ENCODE measurements at regions not wholly inside any gene's neighbourhood (a gene's known extent, or its start where the extent isn't known, plus 50 kb on each side); places are given as distances from the start of the nearest gene placed in this dataset.
"Not testable (repeated sequence)": the region's sequence is repeated elsewhere in the genome, so short reads cannot be mapped to it uniquely, and the experiment has no call there.

DNA sequence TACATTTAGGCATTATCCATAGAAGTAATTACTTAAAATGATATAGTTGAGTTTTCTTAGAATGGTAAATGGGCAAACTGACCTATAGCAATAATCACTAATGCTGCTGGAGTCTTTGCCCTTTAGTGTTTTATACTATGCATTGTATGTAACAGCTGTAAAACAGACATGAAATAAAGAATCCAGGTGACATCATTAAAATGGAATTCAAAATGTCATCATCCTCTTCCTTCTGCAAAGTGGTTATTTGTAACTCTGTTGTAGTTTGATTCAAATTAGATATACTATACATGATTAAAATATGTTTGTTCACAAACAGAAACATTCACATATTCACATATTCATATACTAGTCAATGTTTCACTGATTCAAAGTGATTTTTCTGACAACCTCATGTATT is 598.8 kb downstream of the SLC16A7 start:
- DNase-seq (ENCODE audit: low spot score) = no peak

DNA sequence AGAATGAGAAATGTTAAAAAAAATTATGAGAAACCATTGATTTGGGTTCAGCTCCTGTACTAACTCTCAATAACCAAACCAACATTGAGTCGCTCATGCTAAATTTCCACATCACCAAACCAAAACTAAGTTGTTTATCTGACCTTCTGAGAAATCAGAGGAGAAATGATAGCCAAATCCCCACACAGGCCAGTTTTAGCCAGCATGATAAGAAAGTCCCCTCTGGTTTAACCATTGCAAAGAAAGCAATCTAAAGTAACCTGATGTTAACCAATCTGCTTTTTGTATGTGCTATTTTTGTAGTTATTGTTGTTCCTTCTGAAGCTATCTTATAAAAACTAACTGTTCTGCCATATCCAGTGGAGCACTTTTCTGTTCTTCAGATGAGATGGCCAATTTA is 599.7 kb downstream of the SLC16A7 start:
- DNase-seq (ENCODE audit: low spot score) = no peak

DNA sequence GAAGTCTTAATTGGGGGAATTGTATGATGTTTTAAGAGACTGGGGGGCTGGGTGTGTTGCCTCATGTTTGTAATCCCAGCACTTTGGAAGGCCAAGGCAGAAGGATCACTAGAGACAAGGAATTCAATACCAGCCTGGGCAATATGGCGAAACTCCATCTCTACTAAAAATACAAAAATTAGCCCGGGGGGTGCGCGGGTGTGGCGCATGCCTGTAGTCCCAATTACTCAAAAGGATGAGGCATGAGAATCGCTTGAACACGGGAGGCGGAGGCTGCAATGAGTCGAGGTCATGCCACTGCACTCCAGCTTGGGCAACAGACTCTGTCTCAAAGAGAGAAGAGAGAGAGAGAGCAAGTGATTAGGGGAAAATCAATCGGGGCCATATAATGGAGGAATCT is 600.5 kb downstream of the SLC16A7 start:
- no peak for DNase-seq (ENCODE audit: low spot score)

DNA sequence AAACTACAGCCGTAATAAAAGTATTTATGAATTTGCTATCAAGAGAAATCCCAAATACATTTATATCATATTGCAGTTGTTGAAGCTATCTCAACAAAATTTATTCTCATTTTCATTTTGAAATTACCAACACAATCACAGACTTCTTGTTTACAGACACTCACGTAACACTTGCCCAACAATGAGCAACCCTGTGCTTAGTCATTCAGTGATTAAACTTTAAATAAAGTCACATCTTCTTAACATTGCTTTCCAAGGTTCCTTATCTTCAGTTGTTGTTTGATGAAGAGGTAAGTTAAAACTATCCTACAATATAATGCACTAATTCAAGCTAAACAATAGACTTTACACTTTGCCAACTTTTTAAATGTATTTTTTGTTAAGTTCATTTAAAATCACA is 601.8 kb downstream of the SLC16A7 start:
- DNase-seq (ENCODE audit: low spot score) = no peak

DNA sequence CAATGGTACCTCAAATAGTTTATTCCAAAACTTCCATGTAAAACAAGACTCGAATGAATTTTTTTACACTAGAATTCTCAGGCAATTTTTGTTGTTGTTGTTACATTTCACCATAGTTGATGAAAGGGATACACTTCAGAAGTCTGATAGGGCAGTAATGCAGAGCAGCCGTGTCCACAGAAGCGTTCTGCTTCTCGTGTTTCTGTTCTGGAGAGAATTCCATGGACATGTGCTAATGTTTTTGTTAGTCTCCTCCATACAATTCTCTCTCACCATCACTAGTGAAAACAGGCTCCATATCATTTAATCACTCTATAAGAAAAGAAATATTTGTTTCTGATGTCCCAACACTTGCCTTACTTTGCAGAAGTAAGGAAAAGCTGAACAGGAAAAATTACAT is 606.1 kb downstream of the SLC16A7 start:
- DNase-seq (ENCODE audit: low spot score) = no peak

DNA sequence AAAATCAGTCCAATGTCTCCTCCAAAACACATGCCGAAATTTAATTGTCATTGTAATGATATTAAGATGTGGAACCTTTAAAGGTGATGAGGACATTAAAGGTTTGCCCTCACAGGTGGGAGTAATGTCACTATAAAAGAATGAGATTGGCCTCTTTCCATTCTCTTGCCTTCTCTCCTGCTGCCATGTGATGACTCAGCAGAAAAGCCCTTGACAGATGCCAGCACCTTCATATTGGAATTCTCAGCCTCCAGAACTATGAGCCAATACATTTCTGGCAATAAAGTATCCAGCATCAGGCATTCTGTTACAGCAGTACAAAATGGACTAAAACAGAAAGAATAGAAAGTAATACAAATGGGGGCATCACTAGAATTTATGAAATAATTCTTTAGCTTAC is 609.7 kb downstream of the SLC16A7 start:
- no peak for DNase-seq (ENCODE audit: low spot score)

DNA sequence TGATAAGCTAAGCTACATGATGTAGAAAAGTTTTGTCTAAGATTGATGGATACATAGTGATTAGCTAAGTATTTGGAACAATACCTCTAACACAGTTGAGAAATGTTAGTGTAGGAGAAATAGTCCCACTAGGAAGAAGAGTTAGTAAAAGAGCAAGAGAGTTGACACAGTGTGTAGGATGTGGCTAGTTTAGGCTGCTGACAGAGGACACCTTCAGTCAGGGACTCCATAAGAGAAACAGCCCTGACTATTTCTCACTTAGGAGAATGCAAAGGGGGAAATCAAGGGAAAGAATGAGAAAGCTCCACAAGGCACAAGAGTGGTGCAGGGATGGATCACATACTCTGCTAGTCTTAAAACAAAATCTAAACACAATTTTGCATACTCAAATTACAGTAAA is 613.7 kb downstream of the SLC16A7 start:
- DNase-seq (ENCODE audit: low spot score) = no peak

DNA sequence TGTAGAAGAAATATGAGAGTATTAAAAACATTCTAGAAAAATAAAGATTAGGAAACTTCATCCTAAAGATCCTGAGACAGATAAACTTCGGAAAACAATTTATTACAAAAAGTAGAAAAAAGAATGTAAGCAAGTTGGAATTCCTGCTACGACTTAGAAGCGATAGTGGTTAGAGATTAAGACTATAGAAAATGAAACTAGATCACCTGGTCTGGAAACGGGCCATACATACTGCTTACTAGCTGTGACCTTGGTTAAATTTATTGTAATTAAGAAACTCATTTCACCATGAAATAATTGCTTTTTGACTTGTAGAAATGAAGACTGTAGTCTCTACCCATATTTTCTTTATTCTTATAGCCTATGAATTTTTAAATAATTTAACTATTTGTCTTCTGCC is 614.1 kb downstream of the SLC16A7 start:
- DNase-seq (ENCODE audit: low spot score) = no peak

DNA sequence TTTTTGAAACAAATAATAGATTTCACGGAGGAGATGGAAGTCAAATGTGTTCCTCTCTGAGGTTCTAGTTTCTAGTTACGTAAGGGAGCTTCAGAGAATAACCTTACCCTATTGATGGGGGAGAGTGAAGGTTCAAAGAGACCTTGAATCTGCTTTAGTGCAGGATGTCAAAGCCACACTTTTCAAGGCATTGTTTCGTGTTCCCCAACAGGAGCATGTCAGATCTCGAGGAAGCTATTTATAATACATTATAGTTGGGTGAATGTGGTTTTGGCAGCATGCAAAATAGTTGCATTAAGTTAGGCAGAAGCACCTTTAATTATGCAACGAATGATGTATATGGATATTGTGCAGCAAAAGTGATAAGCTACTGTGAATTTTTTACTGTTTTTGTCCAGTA is 614.9 kb downstream of the SLC16A7 start:
- DNase-seq (ENCODE audit: low spot score) = no peak

DNA sequence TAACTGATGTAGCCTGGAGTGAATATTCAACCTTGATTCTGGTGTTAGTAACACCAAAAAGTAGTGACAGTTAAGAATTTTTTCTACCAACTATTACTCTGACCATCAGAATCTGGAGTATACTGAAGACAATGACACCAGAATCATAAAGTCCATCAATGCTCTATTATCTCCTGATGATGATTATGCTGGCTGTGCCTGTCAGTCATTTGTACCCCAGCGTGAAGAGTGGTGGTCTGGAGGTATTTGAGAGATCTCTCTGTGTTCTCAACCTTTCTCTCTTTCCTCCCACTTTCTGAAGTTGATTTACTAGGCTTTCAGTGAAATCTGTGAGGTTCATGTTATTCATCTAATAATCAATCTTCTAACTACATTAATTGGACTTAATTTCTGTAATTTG is 615.4 kb downstream of the SLC16A7 start:
- no peak for DNase-seq (ENCODE audit: low spot score)

DNA sequence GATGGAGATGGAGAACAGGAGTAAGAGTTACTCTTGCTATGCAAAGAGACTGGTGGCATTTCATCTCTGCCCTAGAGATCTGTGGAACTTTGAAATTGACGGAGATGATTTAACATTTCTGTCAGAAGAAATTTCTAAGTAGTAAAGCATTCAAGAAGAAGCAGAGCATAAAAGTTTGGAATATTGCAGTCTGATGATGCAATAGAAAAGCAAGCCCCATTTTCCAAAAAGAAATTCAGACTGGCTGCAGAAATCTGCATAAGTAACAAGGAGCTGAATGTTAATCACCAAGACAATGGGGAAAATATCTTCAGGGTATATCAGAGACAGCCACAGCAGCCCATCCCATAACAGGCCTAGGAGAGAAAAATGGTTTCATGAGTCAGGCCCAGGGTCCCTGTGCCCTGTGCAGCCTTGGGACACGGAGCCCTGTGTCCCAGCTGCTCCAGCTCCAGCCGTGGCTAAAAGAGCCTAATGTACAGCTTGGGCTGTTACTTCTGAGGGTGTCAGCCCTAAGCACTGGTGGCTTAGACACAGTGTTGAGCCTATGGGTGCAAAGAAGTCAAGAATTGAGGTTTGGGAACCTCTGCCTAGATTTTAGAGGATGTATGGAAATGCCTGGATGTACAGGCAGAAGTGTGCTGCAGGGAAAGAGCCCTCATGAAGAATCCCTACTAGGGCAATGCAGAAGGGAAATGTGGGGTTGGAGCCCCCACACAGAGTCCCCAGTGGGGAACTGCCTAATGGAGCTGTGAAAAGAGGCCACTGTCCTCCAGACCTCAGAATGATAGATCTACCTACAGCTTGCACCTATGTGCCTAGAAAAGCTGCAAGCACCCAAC is 616.6 kb downstream of the SLC16A7 start:
- DNase-seq (ENCODE audit: low spot score) = no peak

DNA sequence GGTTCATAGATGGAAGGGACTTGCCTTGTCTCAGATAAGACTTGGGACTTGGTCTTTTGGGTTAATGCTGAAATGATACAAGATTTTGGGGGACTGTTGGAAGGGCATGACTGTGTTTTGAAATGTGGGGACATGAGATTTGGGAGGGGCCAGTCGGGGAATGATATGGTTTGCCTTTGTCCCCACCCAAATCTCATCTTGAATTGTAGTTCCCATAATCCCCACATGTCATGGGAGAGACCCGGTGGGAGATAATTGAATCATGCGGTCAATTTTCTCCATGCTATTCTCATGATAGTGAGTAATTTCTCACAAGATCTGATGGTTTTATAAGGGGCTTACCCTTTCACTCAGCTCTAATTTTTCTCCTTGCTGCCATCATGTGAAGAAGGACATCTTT is 617.4 kb downstream of the SLC16A7 start:
- DNase-seq (ENCODE audit: low spot score) = not testable (repeated sequence)

DNA sequence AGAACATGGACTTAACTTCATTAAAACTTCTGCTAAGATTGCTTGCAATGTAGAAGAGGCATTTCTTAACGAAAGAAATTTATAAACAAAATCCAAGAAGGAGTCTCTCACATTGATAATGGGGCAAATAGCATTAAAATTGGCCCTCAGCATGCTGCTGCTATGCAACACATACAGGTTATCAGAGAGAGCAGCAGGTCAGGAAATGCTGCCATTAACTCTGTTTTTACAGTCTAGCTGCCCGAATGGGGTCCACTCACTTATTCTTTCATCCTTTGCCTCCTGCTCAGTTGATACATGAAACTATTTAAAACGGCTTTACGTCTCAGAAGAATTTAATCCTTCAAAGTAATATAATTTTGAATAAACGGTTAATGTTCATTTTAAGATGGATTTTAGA is 620.4 kb downstream of the SLC16A7 start:
- DNase-seq (ENCODE audit: low spot score) = no peak

DNA sequence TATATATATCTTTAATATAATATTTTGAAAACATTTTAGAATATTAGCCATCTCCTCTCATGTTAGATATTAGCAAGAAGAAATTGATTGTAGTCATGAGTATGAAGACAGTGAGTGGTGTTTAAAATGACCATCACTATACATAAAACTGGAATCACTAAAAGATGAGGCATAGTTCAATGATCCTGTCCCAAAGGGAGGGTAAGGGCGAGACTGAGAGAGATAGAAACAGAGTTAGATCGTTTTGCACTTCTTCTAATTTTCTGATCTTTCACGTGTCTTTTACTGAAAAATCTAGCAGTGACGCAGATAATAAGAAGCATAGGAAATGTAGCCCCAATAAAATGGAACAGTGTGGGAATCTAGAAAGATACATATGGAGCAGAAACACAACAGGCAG is 627.4 kb downstream of the SLC16A7 start:
- DNase-seq (ENCODE audit: low spot score) = no peak

DNA sequence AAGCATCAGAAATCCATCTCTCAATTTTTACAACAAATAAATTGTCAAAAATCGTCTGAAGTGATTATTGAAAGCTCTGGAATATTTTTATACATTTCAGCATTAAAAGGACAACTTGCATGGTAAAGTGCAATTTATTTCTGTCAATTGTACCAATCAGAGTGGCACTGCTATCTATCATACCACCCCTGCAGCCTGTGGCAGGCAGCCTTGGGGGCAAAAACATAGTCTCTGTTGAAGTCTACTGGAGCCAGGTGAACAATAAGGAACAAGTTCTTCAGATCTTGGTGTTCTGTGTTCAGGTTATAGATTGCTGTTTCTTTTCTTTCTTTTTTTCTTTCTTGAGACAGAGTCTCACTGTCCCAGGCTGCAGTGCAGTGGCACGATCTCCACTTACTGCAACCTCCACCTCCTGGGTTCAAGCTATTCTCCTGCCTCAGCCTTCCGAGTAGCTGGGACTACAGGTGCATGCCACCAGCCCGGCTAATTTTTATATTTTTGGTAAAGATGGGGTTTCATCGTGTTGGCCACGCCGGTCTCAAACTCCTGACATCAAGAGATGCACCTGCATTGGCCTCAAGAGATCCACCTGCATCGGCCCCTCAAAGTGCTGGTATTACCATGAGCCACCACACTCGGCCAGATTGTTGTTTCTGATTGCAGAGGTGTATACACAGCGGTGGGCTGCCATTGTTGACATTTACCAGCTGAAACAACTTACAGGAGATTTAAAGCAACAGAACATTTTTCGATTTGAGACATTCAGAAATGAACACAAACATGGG is 629.6 kb downstream of the SLC16A7 start:
- DNase-seq (ENCODE audit: low spot score) = no peak

DNA sequence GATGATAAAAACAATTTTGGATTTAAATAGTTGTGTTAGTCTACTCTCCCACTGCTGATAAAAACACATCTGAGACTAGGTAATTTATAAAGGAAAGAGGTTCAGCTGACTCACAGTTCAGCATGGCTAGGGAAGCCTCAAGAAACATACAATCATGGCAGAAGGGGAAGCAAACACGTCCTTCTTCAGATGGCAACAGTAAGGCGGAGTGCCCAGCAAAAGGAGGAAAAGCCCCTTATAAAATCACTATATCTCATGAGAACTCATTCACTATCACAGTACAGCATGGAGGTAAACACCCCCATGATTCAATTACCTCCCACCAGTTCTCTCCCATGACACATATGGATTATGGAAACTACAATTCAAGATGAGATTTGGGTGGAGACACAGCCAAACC is 632.1 kb downstream of the SLC16A7 start:
- no peak for DNase-seq (ENCODE audit: low spot score)

DNA sequence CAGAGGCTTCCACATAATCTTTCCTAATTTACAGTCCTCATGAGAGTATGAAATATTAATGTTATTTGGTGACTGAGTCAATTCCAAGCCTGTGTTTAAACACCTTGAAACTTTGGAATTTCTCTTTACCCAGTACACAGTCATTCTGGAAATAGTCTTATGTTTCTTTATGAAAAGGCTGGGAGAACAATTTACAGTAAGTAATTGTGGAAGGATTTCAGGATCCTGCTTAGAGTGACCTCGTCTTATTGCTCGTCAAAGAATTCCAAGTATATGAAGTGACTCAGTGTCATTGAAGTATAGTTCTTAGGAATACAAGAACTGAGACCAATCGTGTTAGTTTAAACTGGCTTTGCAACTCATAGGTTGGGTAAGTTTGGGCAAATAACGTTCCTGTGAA is 634.2 kb downstream of the SLC16A7 start:
- no peak for DNase-seq (ENCODE audit: low spot score)

DNA sequence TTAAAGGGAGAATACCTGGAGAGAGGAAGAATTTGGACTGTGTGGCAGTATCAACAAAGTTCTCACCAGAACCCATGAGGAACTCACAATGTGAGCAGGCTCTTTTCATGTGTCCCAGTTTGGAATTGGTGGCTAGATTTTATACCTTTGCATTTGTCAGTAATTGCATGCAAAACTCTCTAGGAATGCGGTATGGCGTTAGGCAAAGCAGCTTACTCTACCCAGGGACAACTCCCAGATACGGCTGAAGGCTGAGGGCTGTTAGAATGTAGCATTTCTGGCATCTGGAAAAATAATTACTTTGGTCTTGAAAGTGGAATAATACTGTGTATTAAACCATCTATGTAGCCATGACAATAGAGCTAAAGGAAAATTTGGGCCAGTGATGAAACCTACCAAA is 635.5 kb downstream of the SLC16A7 start:
- DNase-seq (ENCODE audit: low spot score) = no peak

DNA sequence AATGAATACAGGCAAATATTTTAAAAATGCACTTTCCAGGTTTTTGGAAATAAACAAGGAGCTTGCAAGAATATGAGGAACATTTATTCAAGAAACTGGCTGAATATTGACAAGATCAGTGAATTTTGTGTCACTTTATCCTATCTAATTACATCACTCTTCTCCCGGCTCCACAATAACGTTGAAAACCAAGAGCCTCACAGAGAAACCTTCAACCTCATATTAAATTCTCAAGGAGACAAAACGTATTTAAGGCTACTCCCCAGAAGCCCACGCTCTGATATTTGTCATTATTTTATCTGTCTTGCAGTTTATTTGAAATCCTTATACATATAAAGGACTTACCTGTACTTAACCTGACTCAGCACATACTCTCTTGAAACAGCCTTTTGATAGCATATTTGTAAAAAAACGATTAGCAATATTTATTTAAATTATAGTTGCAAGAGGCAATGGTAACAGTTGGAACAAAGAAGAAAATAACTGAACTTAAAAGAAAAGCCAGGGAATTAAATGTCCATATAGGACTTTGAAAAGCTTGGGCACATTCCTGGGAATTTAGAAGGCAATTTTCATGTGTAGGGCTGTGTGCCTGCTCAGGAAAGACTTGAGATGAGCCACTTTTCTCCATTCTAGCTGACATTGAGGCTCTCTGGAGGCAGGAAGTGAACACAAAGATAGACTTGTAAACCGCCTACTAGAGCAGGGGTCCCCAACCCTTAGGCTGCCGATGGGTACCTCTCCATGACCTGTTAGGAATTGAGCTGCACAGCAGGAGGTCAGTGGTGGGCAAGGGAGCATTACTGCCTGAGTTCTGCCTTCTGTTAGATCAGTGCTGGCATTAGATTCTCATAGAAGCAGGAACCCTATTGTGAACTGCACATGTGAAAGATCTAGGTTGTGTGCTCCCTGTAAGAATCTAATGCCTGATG is 636.4 kb downstream of the SLC16A7 start:
- no peak for DNase-seq (ENCODE audit: low spot score)

DNA sequence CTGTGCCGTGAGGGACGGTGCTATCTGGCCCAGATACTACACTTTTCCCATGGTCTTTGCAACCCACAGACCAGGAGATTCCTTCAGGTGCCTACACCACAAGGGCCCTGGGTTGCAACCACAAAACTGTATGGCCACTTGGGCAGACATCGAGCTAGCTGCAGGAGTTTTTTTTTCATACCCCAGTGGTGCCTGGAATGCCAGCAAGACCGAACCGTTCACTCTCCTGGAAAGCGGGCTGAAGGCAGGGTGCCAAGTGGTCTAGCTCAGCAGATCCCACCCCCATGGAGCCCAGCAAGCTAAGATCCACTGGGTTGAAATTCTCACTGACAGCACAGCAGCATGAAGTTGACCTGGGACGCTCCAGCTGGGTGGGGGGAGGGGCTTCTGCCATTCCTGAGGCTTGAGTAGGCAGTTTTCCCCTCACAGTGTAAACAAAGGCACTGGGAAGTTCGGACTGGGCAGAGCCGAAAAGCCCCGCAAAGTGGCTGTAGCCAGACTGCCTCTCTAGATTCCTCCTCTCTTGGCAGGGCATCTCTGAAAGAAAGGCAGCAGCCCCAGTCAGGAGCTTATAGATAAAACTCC is 638.9 kb downstream of the SLC16A7 start:
- DNase-seq (ENCODE audit: low spot score) = not testable (repeated sequence)

DNA sequence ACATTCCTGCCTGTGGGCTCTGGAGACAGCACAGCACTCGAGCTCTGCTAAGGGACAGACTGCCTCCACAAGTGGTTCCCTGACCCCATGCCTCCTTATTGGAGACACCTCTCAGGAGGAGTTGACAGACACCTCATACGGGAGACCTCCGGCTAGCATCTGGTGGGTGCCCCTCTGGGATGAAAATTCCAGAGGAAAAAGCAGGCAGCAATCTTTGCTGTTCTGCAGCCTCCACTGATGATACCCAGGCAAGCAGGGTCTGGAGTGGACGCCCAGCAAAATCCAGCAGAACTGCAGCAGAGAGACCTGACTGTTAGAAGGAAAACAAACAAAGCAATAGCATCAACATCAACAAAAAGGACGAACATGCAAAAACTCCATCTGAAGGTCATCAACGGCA is 639.4 kb downstream of the SLC16A7 start:
- no peak for DNase-seq (ENCODE audit: low spot score)

DNA sequence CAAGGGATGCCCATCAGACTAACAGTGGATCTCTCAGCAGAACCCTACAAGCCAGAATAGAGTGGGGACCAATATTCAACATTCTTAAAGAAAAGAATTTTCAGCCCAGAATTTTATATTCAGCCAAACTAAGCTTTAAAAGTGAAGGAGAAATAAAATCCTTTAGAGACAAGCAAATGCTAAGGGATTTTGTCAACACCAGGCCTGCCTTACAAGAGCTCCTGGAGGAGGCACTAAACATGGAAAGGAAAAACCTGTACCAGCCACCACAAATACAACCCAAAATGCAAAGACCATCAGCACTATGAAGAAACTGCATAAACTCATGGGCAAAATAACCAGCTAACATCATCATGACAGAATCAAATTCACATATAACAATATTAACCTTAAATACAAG is 640.6 kb downstream of the SLC16A7 start:
- DNase-seq (ENCODE audit: low spot score) = not testable (repeated sequence)
